ENCODE measurements at regions not wholly inside any gene's neighbourhood (a gene's known extent, or its start where the extent isn't known, plus 50 kb on each side); places are given as distances from the start of the nearest gene placed in this dataset.

GRCh38 chr2:111620281-111620680 is 263.7 kb downstream of the ANAPC1 start:
- no peak for DNase-seq (ENCODE audit: low spot score)
- intact Hi-C loops (cut with micrococcal nuclease; ENCODE audit: unreplicated experiment): no loop called here
- Histone ChIP-seq H3K4me2 (ENCODE audit: low read length) (no peak overlapping the region), H3K9me3 (ENCODE audit: low read length) (no peaks in the 10 kb centered on the region), H2AFZ (ENCODE audit: low read length) (no peak overlapping the region), H3K4me3 (ENCODE audit: low read depth, low read length, poor library complexity, severe bottlenecking) (no peak overlapping the region), H4K20me1 (ENCODE audit: insufficient read depth, low read length) (no peaks in the 10 kb centered on the region), H3K4me1 (ENCODE audit: insufficient read depth, low read length, poor library complexity, severe bottlenecking) (peaks cover 11% of the 10 kb centered on the region), H3K9me2 (ENCODE audit: insufficient read depth, low read length) (no peaks in the 10 kb centered on the region), H3K79me2 (ENCODE audit: insufficient read depth, low read depth, low read length) (no peaks in the 10 kb centered on the region), H3K27ac (ENCODE audit: low read depth, low read length, poor library complexity, severe bottlenecking) (no peak overlapping the region), H3K36me3 (ENCODE audit: insufficient read depth, low read length) (no peaks in the 10 kb centered on the region)
- ChIA-PET POLR2A (interaction anchor here (0.7 kb wide), 1 partner anchor 85 kb away, joined by 4 read pairs; no protein-coding TSS in a partner anchor), CTCF (ENCODE audit: unreplicated experiment) (no interaction called here)
- TF ChIP-seq CTCF (conservative IDR thresholded peaks at IDR 0.05; ENCODE audit: low read length) (no peak), EZH2phosphoT487 (IDR thresholded peaks at IDR 0.05; ENCODE audit: borderline replicate concordance, low read depth, low read length) (no peak)
- BruUV-seq (replicated peaks): no TSS peak

GRCh38 chr2:111622859-111623258 is 261.1 kb downstream of the ANAPC1 start:
- H3K27ac ChIP-seq (ENCODE audit: low read depth, low read length, poor library complexity, severe bottlenecking): no peak overlapping the region
- intact Hi-C loops (cut with micrococcal nuclease; ENCODE audit: unreplicated experiment): no loop called here

More at GRCh38 chr2:111622859-111623258, 261.1 kb downstream of the ANAPC1 start:
- Histone ChIP-seq H3K4me3 (ENCODE audit: low read depth, low read length, poor library complexity, severe bottlenecking) (no peak overlapping the region), H4K20me1 (ENCODE audit: insufficient read depth, low read length) (no peaks in the 10 kb centered on the region), H3K36me3 (ENCODE audit: insufficient read depth, low read length) (0 out of 2 replicates have a peak, but pooled peaks cover 4% of the 10 kb centered on the region), H2AFZ (ENCODE audit: low read length) (no peak overlapping the region), H3K4me1 (ENCODE audit: insufficient read depth, low read length, poor library complexity, severe bottlenecking) (peaks cover 15% of the 10 kb centered on the region), H3K4me2 (ENCODE audit: low read length) (no peak overlapping the region), H3K9me3 (ENCODE audit: low read length) (peaks cover 16% of the 10 kb centered on the region), H3K79me2 (ENCODE audit: insufficient read depth, low read depth, low read length) (no peaks in the 10 kb centered on the region), H3K9me2 (ENCODE audit: insufficient read depth, low read length) (no peaks in the 10 kb centered on the region)
- no TSS peak for BruUV-seq (replicated peaks)
- POLR2A ChIA-PET: no interaction called here
- no peak for TF ChIP-seq CTCF (conservative IDR thresholded peaks at IDR 0.05; ENCODE audit: low read length)
- no peak for TF ChIP-seq EZH2phosphoT487 (IDR thresholded peaks at IDR 0.05; ENCODE audit: borderline replicate concordance, low read depth, low read length)
- DNase-seq (ENCODE audit: low spot score): no peak
- CTCF ChIA-PET (ENCODE audit: unreplicated experiment): no interaction called here
